Transverse colon (tissue), 4 donors: ENCODE measurements at regions not wholly inside any gene's neighbourhood (a gene's known extent, or its start where the extent isn't known, plus 50 kb on each side); places are given as distances from the start of the nearest gene placed in this dataset.

Source experiments
- DNase-seq: peaks from one replicate; pipeline ENCODE4 v3.0.0-alpha.2; 2019
- H3K27ac ChIP-seq, 4 donors: fragments of 200-600 bp; sonication (generic); 2 replicates each; pipeline ENCODE4 v1.5.1; 2016 to 2018; ENCODE audit warnings: inconsistent platforms in 4 of 4
- H3K27me3 ChIP-seq: fragments of 200-600 bp; sonication (generic); 2 replicates; pipeline ENCODE4 v1.5.1; 2017; ENCODE audit warnings: inconsistent platforms
- H3K36me3 ChIP-seq, 4 donors: fragments of 200-600 bp; sonication (generic); 2 replicates each; pipeline ENCODE4 v1.5.1; 2017 to 2019; ENCODE audit warnings: inconsistent platforms in 4 of 4
- H3K4me1 ChIP-seq, 4 donors: fragments of 200-600 bp; sonication (generic); 2 replicates each; pipeline ENCODE4 v1.5.1; 2017 to 2020; ENCODE audit warnings: inconsistent platforms in 4 of 4
- H3K4me3 ChIP-seq, 4 donors: fragments of 200-600 bp; sonication (generic); 1 replicate in 1 of 4; 2 replicates in 3 of 4; pipeline versions ENCODE4 v1.5.1 to v1.6.1; 2017 to 2019; ENCODE audit warnings: inconsistent platforms in 4 of 4
- H3K9me3 ChIP-seq, 2 donors: fragments of 200-600 bp; sonication (generic); 2 replicates each; pipeline ENCODE4 v1.5.1; 2017 to 2019; ENCODE audit warnings: inconsistent platforms in 2 of 2
- CTCF ChIP-seq, 5 experiments: fragments of 200-600 bp in 3 of 5; fragments of 450-650 bp in 2 of 5; sonication (generic) in 3 of 5; IDR thresholded peaks; 1 replicate in 2 of 5; 2 replicates in 3 of 5; pipeline ENCODE4 v1.5.1; 2016 to 2017; ENCODE audit warnings: antibody characterized with exemption in 5 of 5, inconsistent platforms in 3 of 5, mild to moderate bottlenecking in 2 of 5, moderate library complexity in 1 of 5
- EP300 ChIP-seq: sonication (generic); formaldehyde crosslinking; IDR thresholded peaks from one replicate; pipeline ENCODE4 v1.6.1; 2017; ENCODE audit warnings: antibody characterized with exemption, low read depth
- POLR2A ChIP-seq: fragments of 450-650 bp; IDR thresholded peaks from one replicate; pipeline ENCODE4 v1.6.1; 2016; ENCODE audit warnings: antibody characterized with exemption, mild to moderate bottlenecking, moderate library complexity
- POLR2AphosphoS5 ChIP-seq, 3 donors: sonication (generic); formaldehyde crosslinking; IDR thresholded peaks; one replicate each; pipeline ENCODE4 v1.6.1; 2016; ENCODE audit warnings: antibody characterized with exemption in 3 of 3
- WGBS, 2 donors: methylation state at CpG; one replicate each; pipeline ENCODE4 v1.1.5; 2018; ENCODE audit warnings: low coverage in 1 of 2; 5-methylcytosine and 5-hydroxymethylcytosine counted together
- in situ Hi-C, 4 donors: fragments of 200-750 bp; cut with MboI; loops; one replicate each; pipeline versions ENCODE4 v1.15.0 to v1.15.1; 2017; ENCODE audit warnings: low sequenced_read_pairs in 3 of 4, low pct_ligation_motif_present in 1 of 4, low pct_unique_long_range_greater_than_20kb in 1 of 4
- intact Hi-C: fragments of 100-400 bp; cut with DNase I; formaldehyde crosslinking; loops from one replicate; pipeline ENCODE4 v1.15.1; 2023; ENCODE audit warnings: low total_unique reads

- Histone ChIP-seq H3K27me3 (peaks cover 5% of the 10 kb centered on the region), H3K4me3 (no peak overlapping the region), H3K9me3 (peaks cover 0 to 7% of the 10 kb centered on the region in 2 donors), H3K27ac (no peak overlapping the region), H3K36me3 (no peaks in the 10 kb centered on the region), H3K4me1 (no peaks in the 10 kb centered on the region)
- intact Hi-C loops (no loop called here), in situ Hi-C loops (no loop called here)
- no peak for TF ChIP-seq CTCF (IDR thresholded peaks at IDR 0.05)
- TF ChIP-seq POLR2AphosphoS5 (IDR thresholded peaks at IDR 0.05), result no peak
- no peak for TF ChIP-seq POLR2A
- TF ChIP-seq EP300, result no peak
- 60 to 78% methylated on average over 1 to 4 of the region's 4 CpGs for WGBS, 2 donors
- no peak for DNase-seq
These were observed 50.2 kb upstream of the CCND2 start for GRCh38 chr12:4223273-4223845.

GRCh38 chr12:4221258-4221620, 52.3 kb upstream of the CCND2 start:
- H3K27ac ChIP-seq, result no peak overlapping the region
- no peaks in the 10 kb centered on the region for H3K36me3 ChIP-seq
- no peaks in the 10 kb centered on the region for H3K4me1 ChIP-seq
- H3K4me3 ChIP-seq, result no peak overlapping the region
- DNase-seq, result no peak
- H3K27me3 ChIP-seq, result peaks cover 5% of the 10 kb centered on the region
- intact Hi-C loops (no loop called here), in situ Hi-C loops (no loop called here)
- peaks cover 0 to 7% of the 10 kb centered on the region in 2 donors for H3K9me3 ChIP-seq
- TF ChIP-seq POLR2AphosphoS5 (IDR thresholded peaks at IDR 0.05) (no peak), POLR2A (no peak), EP300 (no peak), CTCF (IDR thresholded peaks at IDR 0.05) (no peak)

GRCh38 chr12:4220536-4221257, 52.9 kb upstream of the CCND2 start:
- Histone ChIP-seq H3K27me3 (peaks cover 5% of the 10 kb centered on the region), H3K4me1 (no peaks in the 10 kb centered on the region), H3K4me3 (no peak overlapping the region), H3K27ac (no peak overlapping the region), H3K9me3 (peaks cover 0 to 7% of the 10 kb centered on the region in 2 donors), H3K36me3 (no peaks in the 10 kb centered on the region)
- no peak for DNase-seq
- WGBS, 2 donors, result 70 to 81% methylated on average over 3 to 7 of the region's 7 CpGs
- intact Hi-C loops, result no loop called here
- TF ChIP-seq CTCF (IDR thresholded peaks at IDR 0.05) (no peak), POLR2A (no peak), EP300 (no peak), POLR2AphosphoS5 (IDR thresholded peaks at IDR 0.05) (no peak)
- in situ Hi-C loops, result no loop called here

- WGBS, 2 donors, result 86 to 100% methylated on average over 5 to 6 of the region's 6 CpGs
- H3K27ac ChIP-seq, result no peak overlapping the region
- TF ChIP-seq POLR2AphosphoS5 (IDR thresholded peaks at IDR 0.05) (no peak), EP300 (no peak), POLR2A (no peak), CTCF (IDR thresholded peaks at IDR 0.05) (no peak)
- no peak overlapping the region for H3K4me3 ChIP-seq
- peaks cover 10% of the 10 kb centered on the region for H3K27me3 ChIP-seq
- no peaks in the 10 kb centered on the region for H3K4me1 ChIP-seq
- in situ Hi-C loops, result no loop called here
- H3K36me3 ChIP-seq, result no peaks in the 10 kb centered on the region
- no peak for DNase-seq
- intact Hi-C loops, result no loop called here
- no peaks in the 10 kb centered on the region for H3K9me3 ChIP-seq
These were observed 56.5 kb upstream of the CCND2 start for GRCh38 chr12:4217091-4217490.
